ENCODE measurements at regions not wholly inside any gene's neighbourhood (a gene's known extent, or its start where the extent isn't known, plus 50 kb on each side); places are given as distances from the start of the nearest gene placed in this dataset.

- TF ChIP-seq CTCF (IDR thresholded peaks at IDR 0.05), result no peak
- no peak for TF ChIP-seq EP300 (IDR thresholded peaks at IDR 0.05)
- no peak for TF ChIP-seq POLR2A (IDR thresholded peaks at IDR 0.05)
These were observed 183.2 kb upstream of the TCF21 start for GRCh38 chr6:133705731-133706130.

All from tibial nerve (tissue), 4 donors.